Lower lobe of right lung (tissue), 2 donors: ENCODE measurements at regions not wholly inside any gene's neighbourhood (a gene's known extent, or its start where the extent isn't known, plus 50 kb on each side); places are given as distances from the start of the nearest gene placed in this dataset.
A peak's percentile ranks its signal among the peaks of the same experiment; 100 is the strongest.

Source experiments
- ATAC-seq, 2 donors: fragments of 200-7000 bp; cut with Tn5 transposase; one replicate each; pipeline ENCODE4 v1.9.1; 2020 to 2022; ENCODE audit warnings: mild to moderate bottlenecking in 2 of 2, moderate library complexity in 2 of 2
- DNase-seq: peaks from one replicate; pipeline ENCODE4 v3.0.0-alpha.2; 2020
- H3K27ac ChIP-seq: fragments of 200-600 bp; one replicate; pipeline ENCODE4 v1.8.0; 2022
- H3K27me3 ChIP-seq: fragments of 200-600 bp; one replicate; pipeline ENCODE4 v1.8.0; 2022; ENCODE audit warnings: low read depth
- H3K36me3 ChIP-seq: fragments of 200-600 bp; one replicate; pipeline ENCODE4 v1.8.0; 2022; ENCODE audit warnings: mild to moderate bottlenecking
- H3K4me1 ChIP-seq: fragments of 200-600 bp; one replicate; pipeline ENCODE4 v1.8.0; 2022
- H3K4me3 ChIP-seq: fragments of 200-600 bp; one replicate; pipeline ENCODE4 v1.8.0; 2022; ENCODE audit warnings: mild to moderate bottlenecking
- H3K9me3 ChIP-seq: fragments of 200-600 bp; one replicate; pipeline ENCODE4 v1.8.0; 2022
- intact Hi-C: fragments of 100-400 bp; cut with DNase I; formaldehyde crosslinking; loops from one replicate; pipeline ENCODE4 v1.11.0; 2022
- TF ChIP-seq, protein P1 (sequence below): fragments of 200-600 bp; IDR thresholded peaks from one replicate; pipeline ENCODE4 v1.8.0; 2022; ENCODE audit warnings: antibody characterized with exemption, mild to moderate bottlenecking
- donor health status: DM: no; HTN: yes; CAD: no; lungs with severe emphysema.

DNA sequence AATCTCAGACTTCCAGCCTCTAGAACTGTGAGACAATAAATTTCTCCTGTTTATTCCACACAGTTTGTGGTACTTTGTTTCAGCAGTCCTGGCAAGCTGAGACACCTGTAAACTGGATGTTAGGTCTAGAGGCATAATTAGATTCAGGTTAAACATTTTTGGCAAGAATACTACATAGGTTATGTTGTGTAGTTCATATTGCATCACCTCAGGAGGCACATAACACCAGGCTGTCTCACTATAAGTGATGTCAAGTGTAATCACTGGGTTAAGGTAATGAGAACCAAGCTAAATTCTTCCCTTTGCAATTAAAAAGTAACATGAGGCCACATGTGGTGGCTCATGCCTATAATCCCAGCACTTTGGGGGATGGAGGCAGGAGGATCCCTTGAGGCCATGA, 214.2 kb downstream of the ZNF674 start:
- DNase-seq: no peak
- H3K36me3 ChIP-seq: no peaks in the 10 kb centered on the region
- TF ChIP-seq, protein P1, sequence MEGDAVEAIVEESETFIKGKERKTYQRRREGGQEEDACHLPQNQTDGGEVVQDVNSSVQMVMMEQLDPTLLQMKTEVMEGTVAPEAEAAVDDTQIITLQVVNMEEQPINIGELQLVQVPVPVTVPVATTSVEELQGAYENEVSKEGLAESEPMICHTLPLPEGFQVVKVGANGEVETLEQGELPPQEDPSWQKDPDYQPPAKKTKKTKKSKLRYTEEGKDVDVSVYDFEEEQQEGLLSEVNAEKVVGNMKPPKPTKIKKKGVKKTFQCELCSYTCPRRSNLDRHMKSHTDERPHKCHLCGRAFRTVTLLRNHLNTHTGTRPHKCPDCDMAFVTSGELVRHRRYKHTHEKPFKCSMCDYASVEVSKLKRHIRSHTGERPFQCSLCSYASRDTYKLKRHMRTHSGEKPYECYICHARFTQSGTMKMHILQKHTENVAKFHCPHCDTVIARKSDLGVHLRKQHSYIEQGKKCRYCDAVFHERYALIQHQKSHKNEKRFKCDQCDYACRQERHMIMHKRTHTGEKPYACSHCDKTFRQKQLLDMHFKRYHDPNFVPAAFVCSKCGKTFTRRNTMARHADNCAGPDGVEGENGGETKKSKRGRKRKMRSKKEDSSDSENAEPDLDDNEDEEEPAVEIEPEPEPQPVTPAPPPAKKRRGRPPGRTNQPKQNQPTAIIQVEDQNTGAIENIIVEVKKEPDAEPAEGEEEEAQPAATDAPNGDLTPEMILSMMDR: no peak
- intact Hi-C loops: no loop called here
- no peak overlapping the region for H3K4me3 ChIP-seq
- no peak for ATAC-seq
- H3K9me3 ChIP-seq: no peaks in the 10 kb centered on the region
- no peaks in the 10 kb centered on the region for H3K4me1 ChIP-seq
- no peak overlapping the region for H3K27ac ChIP-seq
- H3K27me3 ChIP-seq: no peaks in the 10 kb centered on the region

DNA sequence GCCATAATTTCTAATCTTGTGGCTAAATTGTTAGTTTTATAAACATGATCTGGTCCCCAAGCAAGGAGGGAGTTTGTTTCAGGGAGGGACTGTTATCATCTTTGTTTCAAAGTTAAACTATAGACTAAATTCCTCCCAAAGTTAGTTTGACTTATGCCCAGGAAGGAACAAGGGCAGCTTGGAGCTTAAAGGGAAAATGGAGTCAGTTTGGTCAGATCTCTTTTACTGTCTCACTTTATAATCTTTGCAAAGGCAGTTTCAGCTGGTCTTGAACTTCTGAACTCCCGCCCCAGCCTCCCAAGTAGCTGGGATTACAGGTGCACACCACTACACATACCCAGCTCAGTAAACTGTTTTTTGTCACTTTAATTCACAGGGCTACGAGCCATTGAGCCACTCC, 214.7 kb downstream of the ZNF674 start:
- no peak overlapping the region for H3K4me3 ChIP-seq
- TF ChIP-seq, protein P1: no peak
- no peaks in the 10 kb centered on the region for H3K27me3 ChIP-seq
- H3K9me3 ChIP-seq: no peaks in the 10 kb centered on the region
- intact Hi-C loops: no loop called here
- peaks cover 5% of the 10 kb centered on the region for H3K4me1 ChIP-seq
- H3K27ac ChIP-seq: no peak overlapping the region
- no peaks in the 10 kb centered on the region for H3K36me3 ChIP-seq
- ATAC-seq: no peak
- no peak for DNase-seq

DNA sequence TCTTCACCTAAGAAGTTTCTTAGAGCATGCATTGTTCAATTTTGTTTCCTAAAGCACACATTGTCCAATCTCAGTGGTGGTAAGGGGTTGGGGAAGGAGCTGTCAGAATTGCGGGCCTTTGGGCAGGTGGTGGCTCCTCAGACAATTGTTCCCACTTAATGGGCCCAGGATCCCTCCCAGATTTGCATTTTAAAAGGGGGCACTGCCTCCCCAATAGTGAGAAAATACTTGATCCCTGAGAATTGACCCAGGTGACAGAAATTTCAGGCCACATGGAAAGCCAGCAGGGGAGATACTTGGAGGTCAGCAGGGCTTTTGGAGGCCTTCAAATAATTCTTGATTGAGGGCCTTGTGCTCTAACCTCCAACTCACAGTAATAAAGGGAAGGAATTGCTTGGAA, 217.1 kb downstream of the ZNF674 start:
- Histone ChIP-seq H3K9me3 (no peaks in the 10 kb centered on the region), H3K36me3 (no peaks in the 10 kb centered on the region), H3K27ac (no peak overlapping the region), H3K27me3 (no peaks in the 10 kb centered on the region), H3K4me1 (peaks cover 6% of the 10 kb centered on the region), H3K4me3 (no peak overlapping the region)
- ATAC-seq (no peak), DNase-seq (no peak)
- TF ChIP-seq, protein P1: no peak
- intact Hi-C loops: no loop called here

DNA sequence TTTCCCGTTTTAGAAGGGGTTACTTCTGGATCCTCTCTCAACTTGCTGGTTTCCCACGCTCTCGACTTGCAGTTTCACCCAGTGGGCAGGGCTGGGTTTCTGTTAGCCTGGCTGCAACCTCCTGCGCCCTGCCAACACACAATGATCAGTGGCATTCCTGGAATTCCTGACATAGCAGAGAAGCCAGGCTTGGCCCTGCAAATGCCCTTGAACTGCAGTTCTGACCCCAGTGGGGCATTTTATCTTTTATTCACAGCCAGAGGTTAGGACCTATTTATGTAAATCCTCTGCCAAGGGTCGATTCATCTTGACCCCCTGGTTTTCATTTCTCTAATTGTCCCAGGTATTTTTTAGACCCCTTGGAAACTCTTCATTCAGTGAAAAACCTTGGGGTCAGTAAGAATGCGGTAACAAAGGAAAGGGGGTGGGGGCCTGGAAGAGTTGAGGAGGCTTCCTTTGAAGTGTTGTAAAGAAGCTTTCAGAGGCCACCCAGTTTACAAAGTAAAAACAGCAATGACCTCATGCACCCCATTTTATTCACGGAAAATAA, 217.6 kb downstream of the ZNF674 start:
- H3K36me3 ChIP-seq: no peaks in the 10 kb centered on the region

DNA sequence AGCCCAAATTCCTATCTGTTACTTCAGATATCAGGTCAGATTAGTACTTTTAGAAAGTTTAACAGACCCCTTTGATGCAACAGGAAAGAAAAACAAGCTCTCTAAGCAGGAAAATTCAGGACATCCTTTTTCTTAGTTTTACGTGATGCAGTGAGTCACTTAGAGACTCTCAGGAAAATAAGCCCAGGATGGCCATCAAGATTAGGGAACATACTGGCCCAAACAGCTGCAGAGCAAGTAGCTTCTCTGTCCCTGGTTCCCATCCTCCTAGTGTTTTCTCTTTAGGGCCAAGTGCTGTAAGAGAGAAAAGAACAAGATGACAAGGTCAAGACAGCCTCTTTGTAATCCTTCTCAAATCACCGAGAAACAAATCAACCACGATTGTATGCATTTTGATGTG, 219.1 kb downstream of the ZNF674 start:
- intact Hi-C loops: no loop called here
- ATAC-seq: peak in 1 of 2 donors; percentile 33

More for the DNA sequence above, 217.6 kb downstream of the ZNF674 start:
- Histone ChIP-seq H3K4me1 (peaks cover 6% of the 10 kb centered on the region), H3K9me3 (no peaks in the 10 kb centered on the region), H3K4me3 (no peak overlapping the region), H3K27ac (peak overlapping the region; percentile 46), H3K27me3 (no peaks in the 10 kb centered on the region)
- TF ChIP-seq, protein P1: no peak
- DNase-seq (peak; percentile 52), ATAC-seq (peak; percentile 86)
- intact Hi-C loops: no loop called here

More for the DNA sequence above, 219.1 kb downstream of the ZNF674 start:
- no peaks in the 10 kb centered on the region for H3K27me3 ChIP-seq
- H3K4me1 ChIP-seq: peaks cover 6% of the 10 kb centered on the region
- H3K36me3 ChIP-seq: no peaks in the 10 kb centered on the region
- TF ChIP-seq, protein P1: no peak
- DNase-seq: no peak
- H3K9me3 ChIP-seq: no peaks in the 10 kb centered on the region
- H3K27ac ChIP-seq: peak overlapping the region; percentile 31
- H3K4me3 ChIP-seq: no peak overlapping the region
